Activated T-cell treated with anti-CD3 and anti-CD28 coated beads, Interleukin-2, amount 50 U/mL, for 72 hours (primary cell): ENCODE measurements at regions not wholly inside any gene's neighbourhood (a gene's known extent, or its start where the extent isn't known, plus 50 kb on each side); places are given as distances from the start of the nearest gene placed in this dataset.
A peak's percentile ranks its signal among the peaks of the same experiment; 100 is the strongest.

Experiments used
- ATAC-seq, 2 donors: fragments of 150-1000 bp; cut with Tn5 transposase; replicated peaks in 1 of 2; 2 replicates each; pipeline ENCODE4 v1.10.0; 2021; ENCODE audit warnings: moderate library complexity in 2 of 2, mild to moderate bottlenecking in 1 of 2
- DNase-seq, 2 donors: peaks; one replicate each; pipeline ENCODE4 v3.0.0; 2021 to 2022; ENCODE audit warnings: mixed read lengths in 1 of 2
- H3K27ac Mint-ChIP-seq: one replicate; pipeline ENCODE4 v1.8.0; 2022; ENCODE audit warnings: mild to moderate bottlenecking, moderate library complexity, mixed read lengths
- H3K27me3 Mint-ChIP-seq: one replicate; pipeline ENCODE4 v1.8.0; 2022; ENCODE audit warnings: low read depth, mixed read lengths
- H3K36me3 Mint-ChIP-seq, 2 donors: one replicate each; pipeline ENCODE4 v1.8.0; 2022; ENCODE audit warnings: mixed read lengths in 2 of 2, mild to moderate bottlenecking in 1 of 2; ENCODE audit not compliant: insufficient read depth in 2 of 2
- H3K4me1 Mint-ChIP-seq: one replicate; pipeline ENCODE4 v1.8.0; 2022; ENCODE audit warnings: low read depth, mixed read lengths
- H3K4me3 Mint-ChIP-seq, 2 donors: one replicate each; pipeline ENCODE4 v1.8.0; 2022; ENCODE audit warnings: mild to moderate bottlenecking in 2 of 2, mixed read lengths in 2 of 2, moderate library complexity in 2 of 2
- H3K9me3 Mint-ChIP-seq, 2 donors: one replicate each; pipeline ENCODE4 v1.8.0; 2022; ENCODE audit warnings: mixed read lengths in 2 of 2

DNA sequence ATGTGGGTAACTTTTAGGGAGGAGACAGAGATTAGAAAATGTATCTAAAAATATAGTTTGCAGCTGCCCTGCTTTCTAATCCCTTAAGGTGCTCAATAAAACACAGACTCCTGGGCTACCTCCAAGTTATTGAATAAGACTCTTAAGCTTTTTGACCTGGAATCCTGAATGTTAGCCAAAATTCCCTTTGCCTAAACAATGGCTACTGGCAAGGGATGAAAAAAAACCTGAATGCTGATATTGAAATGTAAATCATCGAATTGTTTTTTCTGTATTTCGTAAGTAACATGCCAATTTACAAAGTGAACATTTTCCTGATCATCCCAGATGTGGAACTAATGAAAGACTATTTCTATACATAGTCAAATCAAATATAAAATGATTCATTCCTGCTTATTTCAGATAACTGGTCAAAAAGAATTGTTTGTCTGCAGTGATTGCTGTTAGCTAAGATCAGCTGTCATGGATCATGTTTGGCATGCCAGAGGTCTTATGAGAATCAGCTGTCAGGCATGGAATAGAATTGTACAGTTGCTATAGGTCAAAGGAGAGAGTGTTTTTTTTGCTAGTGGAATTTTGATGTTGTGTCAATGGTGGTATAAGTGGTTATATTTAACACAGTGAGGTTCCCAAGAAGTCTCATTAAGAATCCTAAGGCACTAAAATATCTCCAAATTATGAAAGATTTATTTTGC, 363.6 kb upstream of the CWC22 start:
- H3K4me3 Mint-ChIP-seq = no peak overlapping the region
- DNase-seq (no peak), ATAC-seq (no peak)
- H3K4me1 Mint-ChIP-seq = no peaks in the 10 kb centered on the region
- H3K27ac Mint-ChIP-seq = no peak overlapping the region
- H3K27me3 Mint-ChIP-seq = no peaks in the 10 kb centered on the region
- H3K36me3 Mint-ChIP-seq = no peaks in the 10 kb centered on the region
- H3K9me3 Mint-ChIP-seq = no peaks in the 10 kb centered on the region

DNA sequence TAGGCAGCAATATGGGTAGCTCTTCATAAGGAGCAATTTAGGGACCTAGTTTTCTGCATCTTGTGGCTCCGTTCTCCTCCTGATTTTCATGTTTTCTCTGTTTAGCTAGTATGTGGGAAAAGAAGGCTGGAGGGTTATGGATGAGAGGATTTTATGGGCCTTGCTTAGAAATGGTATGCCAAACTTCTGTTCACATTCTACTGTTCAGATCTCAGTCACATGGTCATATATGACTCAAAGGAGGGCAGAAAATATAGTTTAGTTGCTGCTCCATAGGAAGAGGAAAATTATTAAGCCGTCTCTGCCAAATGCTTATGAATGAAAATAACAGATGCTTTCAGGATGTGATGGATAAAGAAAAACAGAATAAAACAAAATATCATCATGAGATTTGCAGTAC, 361.8 kb upstream of the CWC22 start:
- no peak for ATAC-seq
- no peaks in the 10 kb centered on the region for H3K27me3 Mint-ChIP-seq

DNA sequence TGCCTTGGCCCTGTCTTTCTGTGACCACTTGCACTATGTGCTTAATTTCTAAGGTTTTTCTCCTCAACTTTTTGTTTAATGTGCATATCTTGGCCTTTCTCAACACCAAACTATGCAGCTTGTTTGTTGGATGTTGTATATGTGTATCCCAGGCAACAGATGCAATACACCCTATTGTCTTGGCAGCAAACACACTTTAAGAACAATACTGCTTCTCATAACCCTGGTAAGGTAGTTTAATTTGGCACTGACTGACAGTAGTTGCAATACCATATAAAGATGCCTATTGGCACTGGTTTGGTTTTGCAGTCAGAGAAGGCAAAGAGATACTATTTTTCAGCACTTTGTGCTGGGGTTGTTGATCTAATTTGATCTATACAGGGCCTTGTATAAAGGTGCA, 360.7 kb upstream of the CWC22 start:
- H3K4me1 Mint-ChIP-seq = no peaks in the 10 kb centered on the region
- no peak for DNase-seq
- ATAC-seq = no peak
- H3K4me3 Mint-ChIP-seq = no peak overlapping the region
- H3K36me3 Mint-ChIP-seq = no peaks in the 10 kb centered on the region
- H3K27me3 Mint-ChIP-seq = no peaks in the 10 kb centered on the region
- no peak overlapping the region for H3K27ac Mint-ChIP-seq
- H3K9me3 Mint-ChIP-seq = no peaks in the 10 kb centered on the region

More for the DNA sequence above, 361.8 kb upstream of the CWC22 start:
- H3K27ac Mint-ChIP-seq = no peak overlapping the region
- no peaks in the 10 kb centered on the region for H3K9me3 Mint-ChIP-seq
- DNase-seq = no peak
- no peaks in the 10 kb centered on the region for H3K36me3 Mint-ChIP-seq
- no peak overlapping the region for H3K4me3 Mint-ChIP-seq
- no peaks in the 10 kb centered on the region for H3K4me1 Mint-ChIP-seq

DNA sequence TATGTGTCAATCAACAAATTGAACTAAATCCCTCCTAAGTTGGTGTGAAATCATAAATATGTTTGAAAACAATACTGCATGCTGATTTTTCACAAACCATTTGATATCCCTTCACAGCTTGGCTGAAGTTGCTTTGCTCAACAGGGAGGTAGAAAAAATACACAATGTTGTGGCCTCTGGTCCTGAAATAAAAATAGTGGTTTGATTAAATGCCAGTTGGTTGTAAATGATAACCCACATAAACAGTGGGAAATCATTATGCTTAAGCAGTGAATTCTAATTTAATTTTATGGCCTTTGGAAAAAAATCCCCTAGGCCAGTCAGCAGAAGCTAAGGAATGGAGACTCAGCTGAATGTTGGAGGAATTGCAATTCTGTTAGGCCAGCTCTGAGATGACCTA, 359.4 kb upstream of the CWC22 start:
- no peaks in the 10 kb centered on the region for H3K36me3 Mint-ChIP-seq
- H3K27me3 Mint-ChIP-seq = no peaks in the 10 kb centered on the region
- no peaks in the 10 kb centered on the region for H3K4me1 Mint-ChIP-seq
- H3K9me3 Mint-ChIP-seq = no peaks in the 10 kb centered on the region
- H3K4me3 Mint-ChIP-seq = no peak overlapping the region
- DNase-seq = no peak
- no peak overlapping the region for H3K27ac Mint-ChIP-seq
- no peak for ATAC-seq

DNA sequence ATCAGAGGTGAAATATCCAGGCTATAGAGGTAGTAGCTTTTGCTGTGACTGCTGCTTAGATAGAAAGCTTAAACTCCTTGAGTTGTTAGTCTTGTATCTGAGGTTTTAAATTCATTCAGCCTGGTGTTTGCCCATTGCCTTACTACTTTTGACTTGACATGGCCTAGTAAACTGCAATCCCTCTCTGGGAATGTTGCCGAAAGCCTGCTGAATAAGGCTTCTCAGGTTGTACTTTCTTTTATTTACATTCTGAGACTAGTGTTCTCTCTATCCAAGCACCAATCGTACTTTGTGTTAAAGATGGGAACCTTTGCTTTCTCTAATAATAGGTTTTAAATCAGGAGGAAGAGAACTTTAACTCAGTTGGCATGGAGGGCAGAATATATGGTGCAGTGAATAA, 357.6 kb upstream of the CWC22 start:
- Mint-ChIP-seq H3K4me3 (no peak overlapping the region), H3K4me1 (peaks cover 5% of the 10 kb centered on the region), H3K9me3 (no peaks in the 10 kb centered on the region), H3K36me3 (no peaks in the 10 kb centered on the region), H3K27ac (no peak overlapping the region), H3K27me3 (no peaks in the 10 kb centered on the region)
- DNase-seq (no peak), ATAC-seq (no peak)

DNA sequence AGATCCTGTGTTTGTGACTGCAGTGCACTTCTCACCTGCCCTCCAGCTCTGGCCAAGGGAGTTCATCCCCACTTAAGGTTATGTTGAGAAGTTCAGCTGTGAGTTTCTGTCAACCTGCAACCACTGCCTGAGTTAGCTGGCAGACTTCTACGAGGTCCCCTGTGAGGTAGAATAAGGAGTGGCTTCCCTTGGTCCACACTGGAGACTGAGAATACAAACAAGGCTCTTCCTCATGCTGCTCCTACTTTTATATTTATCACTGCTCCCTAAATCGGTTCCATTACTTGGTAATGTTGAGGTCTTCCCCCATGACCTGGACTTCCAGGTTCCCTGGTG, 353.2 kb upstream of the CWC22 start:
- no peaks in the 10 kb centered on the region for H3K27me3 Mint-ChIP-seq
- H3K27ac Mint-ChIP-seq = no peak overlapping the region
- peaks cover 5% of the 10 kb centered on the region for H3K4me1 Mint-ChIP-seq
- DNase-seq = no peak
- H3K9me3 Mint-ChIP-seq = no peaks in the 10 kb centered on the region
- H3K4me3 Mint-ChIP-seq = no peak overlapping the region
- H3K36me3 Mint-ChIP-seq = no peaks in the 10 kb centered on the region
- ATAC-seq = no peak

DNA sequence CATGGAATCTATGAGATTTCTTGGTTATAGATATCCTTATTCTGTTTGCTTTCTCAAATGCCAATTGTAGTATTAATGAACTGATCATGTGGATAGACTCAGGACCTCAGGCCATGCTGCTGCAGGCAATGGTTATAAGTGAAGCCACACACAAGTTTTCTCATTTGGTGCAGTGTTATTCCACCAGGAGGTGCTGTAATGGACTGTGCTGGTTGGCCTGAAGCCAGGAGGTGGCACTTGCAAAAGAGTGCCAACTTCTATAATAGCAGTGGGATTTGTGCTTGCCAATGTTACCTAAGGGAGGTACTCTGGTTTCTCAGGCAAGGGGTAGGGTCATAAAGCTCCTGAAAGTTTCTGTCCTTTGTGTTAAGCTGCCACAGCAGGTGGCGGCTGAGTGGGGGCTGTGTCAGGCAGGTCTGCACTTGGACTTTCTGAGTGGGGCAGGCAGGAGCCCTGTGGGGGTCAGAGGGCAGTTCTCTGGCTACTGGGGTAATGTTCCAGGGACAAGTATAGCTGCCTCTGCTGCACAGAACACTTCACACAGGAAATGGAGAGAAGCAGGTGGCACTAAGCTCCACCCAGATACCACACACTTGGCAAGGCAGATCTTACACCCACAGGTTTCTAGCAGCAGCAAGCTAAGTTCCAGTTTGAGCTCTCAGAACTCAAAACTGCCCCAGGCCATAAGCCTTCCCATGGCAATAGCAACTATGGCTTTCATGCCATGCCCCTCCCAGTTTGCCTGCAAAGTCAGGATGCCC, 352.6 kb upstream of the CWC22 start:
- Mint-ChIP-seq H3K4me3 (no peak overlapping the region), H3K27me3 (no peaks in the 10 kb centered on the region), H3K27ac (no peak overlapping the region), H3K9me3 (no peaks in the 10 kb centered on the region), H3K4me1 (peaks cover 5% of the 10 kb centered on the region), H3K36me3 (no peaks in the 10 kb centered on the region)
- ATAC-seq (peak in 1 of 2 donors; percentile 30), DNase-seq (no peak)

DNA sequence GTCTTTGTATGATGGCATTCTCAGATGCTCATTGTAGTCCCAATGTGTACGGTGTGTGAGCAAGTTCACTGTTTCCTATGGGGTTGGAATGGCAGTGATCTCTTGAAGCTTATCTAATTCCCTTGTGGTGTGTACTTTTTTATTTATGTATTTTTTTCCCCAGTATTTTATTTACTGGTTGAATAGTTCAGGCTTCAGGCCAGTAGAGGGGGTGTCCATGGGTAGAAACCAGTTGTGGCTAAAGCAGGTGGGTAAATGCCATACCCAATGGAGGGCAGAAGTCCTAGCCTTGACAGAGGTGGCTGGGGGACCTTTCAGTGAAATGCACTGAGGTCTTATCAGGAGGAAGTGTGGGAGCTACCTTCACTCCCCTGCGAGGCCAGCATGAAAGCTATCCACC, 351.4 kb upstream of the CWC22 start:
- Mint-ChIP-seq H3K27ac (no peak overlapping the region), H3K4me1 (peaks cover 5% of the 10 kb centered on the region), H3K27me3 (no peaks in the 10 kb centered on the region), H3K9me3 (no peaks in the 10 kb centered on the region), H3K4me3 (no peak overlapping the region), H3K36me3 (no peaks in the 10 kb centered on the region)
- no peak for ATAC-seq
- DNase-seq = no peak

DNA sequence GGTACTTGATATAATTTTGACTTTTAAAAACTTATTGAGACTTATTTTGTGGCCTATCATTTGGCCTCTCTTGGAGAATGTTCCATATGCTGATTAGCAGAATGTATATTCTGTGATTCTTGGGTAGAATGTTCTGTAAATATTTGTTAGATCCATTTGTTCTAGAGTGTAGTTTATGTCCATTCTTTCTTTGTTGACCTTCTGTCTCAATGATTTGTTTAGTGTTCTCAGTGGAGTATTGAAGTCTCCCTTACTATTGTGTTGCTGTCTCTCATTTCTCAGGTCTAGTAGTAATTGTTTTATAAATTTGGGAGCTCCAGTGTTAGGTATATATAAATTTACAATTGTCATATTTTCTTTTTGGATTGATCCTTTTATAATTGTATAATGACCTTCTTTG, 349.6 kb upstream of the CWC22 start:
- H3K9me3 Mint-ChIP-seq = no peaks in the 10 kb centered on the region
- no peaks in the 10 kb centered on the region for H3K27me3 Mint-ChIP-seq
- H3K36me3 Mint-ChIP-seq = no peaks in the 10 kb centered on the region
- ATAC-seq = no peak
- DNase-seq = no peak
- no peak overlapping the region for H3K27ac Mint-ChIP-seq
- H3K4me3 Mint-ChIP-seq = no peak overlapping the region
- peaks cover 5% of the 10 kb centered on the region for H3K4me1 Mint-ChIP-seq

DNA sequence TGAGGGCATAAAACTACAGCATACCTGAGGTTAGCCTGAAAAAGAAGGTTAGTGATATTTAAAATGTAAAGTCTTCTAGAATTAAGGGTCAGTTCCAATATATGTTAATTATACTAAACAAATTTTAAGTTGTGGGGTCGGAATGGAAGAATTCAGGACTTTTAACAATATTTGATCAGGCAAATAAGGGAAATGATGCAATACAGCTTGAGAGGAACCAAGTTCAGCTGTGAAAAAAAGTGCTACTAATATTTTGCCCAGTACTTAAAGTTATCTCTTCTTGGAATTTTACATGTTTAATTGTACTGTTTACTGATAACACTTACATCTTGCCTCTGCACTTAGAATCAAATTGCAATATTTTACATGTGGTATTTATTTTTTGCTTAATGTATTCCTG, 345.5 kb upstream of the CWC22 start:
- H3K4me3 Mint-ChIP-seq = no peak overlapping the region
- H3K9me3 Mint-ChIP-seq = peaks cover 0 to 2% of the 10 kb centered on the region in 2 donors
- ATAC-seq (no peak), DNase-seq (no peak)
- no peaks in the 10 kb centered on the region for H3K4me1 Mint-ChIP-seq
- H3K36me3 Mint-ChIP-seq = no peaks in the 10 kb centered on the region
- no peak overlapping the region for H3K27ac Mint-ChIP-seq
- H3K27me3 Mint-ChIP-seq = no peaks in the 10 kb centered on the region

DNA sequence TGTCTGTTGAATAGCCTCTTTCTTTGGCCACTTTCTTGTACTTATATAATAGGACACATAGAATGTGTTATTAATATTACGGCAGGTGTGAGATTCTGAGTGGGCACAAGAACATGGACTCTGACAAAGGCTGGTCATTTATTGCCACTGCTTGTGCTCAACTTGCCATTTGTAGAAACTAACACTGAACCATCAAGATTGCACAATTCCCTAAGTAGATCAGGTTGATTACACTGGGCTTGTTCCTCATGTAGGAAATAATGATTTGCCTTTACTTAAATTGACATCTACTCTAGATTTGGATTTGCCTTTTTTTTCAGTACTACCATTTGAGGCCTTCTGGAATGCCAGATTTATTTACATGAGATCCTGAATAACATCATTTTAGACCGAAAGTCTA, 342.7 kb upstream of the CWC22 start:
- H3K27me3 Mint-ChIP-seq = no peaks in the 10 kb centered on the region
- H3K27ac Mint-ChIP-seq = no peak overlapping the region
- H3K9me3 Mint-ChIP-seq = peaks cover 4 to 7% of the 10 kb centered on the region in 2 donors
- ATAC-seq = no peak
- H3K4me3 Mint-ChIP-seq = no peak overlapping the region
- no peak for DNase-seq
- no peaks in the 10 kb centered on the region for H3K36me3 Mint-ChIP-seq
- no peaks in the 10 kb centered on the region for H3K4me1 Mint-ChIP-seq

DNA sequence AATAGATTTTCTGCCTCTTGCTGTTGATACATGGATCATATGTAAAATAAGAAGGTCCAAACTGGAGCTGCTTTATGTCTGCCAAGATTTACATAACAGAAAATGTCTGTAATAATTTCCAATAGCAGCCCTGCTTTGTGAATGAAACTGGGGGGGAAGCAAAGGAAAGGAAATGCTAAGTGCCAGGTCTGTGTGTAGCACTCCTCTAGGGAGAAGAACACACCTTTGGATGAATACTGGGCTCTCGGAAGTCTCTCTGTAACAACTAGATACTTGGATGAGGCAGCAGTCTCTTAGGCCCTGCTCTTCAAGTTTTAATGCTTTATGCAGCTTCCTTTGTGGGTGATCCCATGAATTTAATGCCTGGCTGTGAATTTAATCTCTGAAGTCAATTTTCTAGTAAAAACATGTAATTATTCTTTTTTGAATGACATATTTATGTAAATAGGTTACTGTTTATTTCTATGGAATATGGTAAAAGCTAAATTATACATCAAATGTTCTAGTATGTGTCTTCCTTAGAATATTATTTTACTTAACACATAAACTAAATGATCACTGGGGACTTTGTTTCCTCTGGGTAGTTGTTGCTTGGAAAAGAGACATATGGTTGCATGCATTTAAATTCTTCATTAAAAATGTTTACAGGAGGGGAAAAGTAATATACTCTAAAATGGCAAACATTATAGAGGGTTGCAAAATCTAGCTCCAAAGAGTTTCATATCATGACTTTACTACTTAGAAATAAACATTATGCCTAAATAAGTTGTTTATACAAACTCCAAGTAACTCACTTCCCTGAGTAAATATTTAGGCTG, 336.6 kb upstream of the CWC22 start:
- no peak overlapping the region for H3K27ac Mint-ChIP-seq
- DNase-seq (no peak), ATAC-seq (no peak)
- no peak overlapping the region for H3K4me3 Mint-ChIP-seq
- H3K9me3 Mint-ChIP-seq = peaks cover 4 to 7% of the 10 kb centered on the region in 2 donors
- H3K4me1 Mint-ChIP-seq = no peaks in the 10 kb centered on the region
- H3K36me3 Mint-ChIP-seq = no peaks in the 10 kb centered on the region
- no peaks in the 10 kb centered on the region for H3K27me3 Mint-ChIP-seq

DNA sequence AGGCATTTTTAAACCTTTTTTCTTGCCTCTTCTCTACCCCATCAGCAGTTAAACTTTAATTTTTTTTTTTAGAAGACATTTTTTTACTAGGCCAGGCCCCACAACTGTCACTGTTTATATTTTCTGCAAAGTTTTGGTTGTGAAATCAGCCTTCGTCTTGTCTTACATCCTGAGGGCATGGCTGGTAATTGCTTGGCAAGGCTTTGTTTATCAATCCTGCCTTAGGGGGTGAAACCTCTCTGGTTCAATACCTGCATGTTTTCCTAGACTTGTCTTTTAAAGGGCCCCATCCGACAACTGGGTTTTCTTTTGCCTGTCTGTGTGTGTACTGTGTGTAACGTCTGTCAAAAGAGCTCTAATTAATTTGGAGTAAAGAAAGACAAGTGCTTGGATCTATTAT, 330.0 kb upstream of the CWC22 start:
- ATAC-seq = no peak
- H3K4me3 Mint-ChIP-seq = no peak overlapping the region
- no peaks in the 10 kb centered on the region for H3K27me3 Mint-ChIP-seq
- DNase-seq = no peak
- H3K9me3 Mint-ChIP-seq = peaks cover 3 to 15% of the 10 kb centered on the region in 2 donors
- H3K36me3 Mint-ChIP-seq = peaks cover 2 to 4% of the 10 kb centered on the region in 2 donors
- no peaks in the 10 kb centered on the region for H3K4me1 Mint-ChIP-seq
- H3K27ac Mint-ChIP-seq = no peak overlapping the region
